Hypothalamus (tissue), 51 donors: ENCODE measurements at regions not wholly inside any gene's neighbourhood (a gene's known extent, or its start where the extent isn't known, plus 50 kb on each side); places are given as distances from the start of the nearest gene placed in this dataset.

Source experiments
- DNase-seq, 51 donors: peaks; one replicate each; lab custom pipeline; 2025; lab: John Stamatoyannopoulos, UW

- no peak for DNase-seq
These were observed 209.2 kb upstream of the ZC3H15 start for GRCh38 chr2:186276909-186277308.

- DNase-seq: no peak
These were observed 204.3 kb upstream of the ZC3H15 start for GRCh38 chr2:186281726-186282125.

- DNase-seq: no peak
These were observed 191.7 kb upstream of the ZC3H15 start for GRCh38 chr2:186294248-186294888.

GRCh38 chr2:186299610-186300009, 186.4 kb upstream of the ZC3H15 start:
- no peak for DNase-seq

- no peak for DNase-seq
These were observed 183.8 kb upstream of the ZC3H15 start for GRCh38 chr2:186302263-186302662.

- DNase-seq: no peak
These were observed 183.0 kb upstream of the ZC3H15 start for GRCh38 chr2:186303091-186303490.

- no peak for DNase-seq
These were observed 182.0 kb upstream of the ZC3H15 start for GRCh38 chr2:186304064-186304463.

GRCh38 chr2:186306754-186307153, 179.3 kb upstream of the ZC3H15 start:
- no peak for DNase-seq

GRCh38 chr2:186307871-186308270, 178.2 kb upstream of the ZC3H15 start:
- DNase-seq: no peak

GRCh38 chr2:186308347-186308746, 177.7 kb upstream of the ZC3H15 start:
- DNase-seq: no peak

GRCh38 chr2:186309901-186310300, 176.2 kb upstream of the ZC3H15 start:
- DNase-seq: no peak

- DNase-seq: no peak
These were observed 167.0 kb upstream of the ZC3H15 start for GRCh38 chr2:186319105-186319504.

GRCh38 chr2:186325827-186326535, 160.1 kb upstream of the ZC3H15 start:
- no peak for DNase-seq

- no peak for DNase-seq
These were observed 158.7 kb upstream of the ZC3H15 start for GRCh38 chr2:186327251-186327868.

GRCh38 chr2:186328838-186329237, 157.2 kb upstream of the ZC3H15 start:
- DNase-seq: no peak

- no peak for DNase-seq
These were observed 156.0 kb upstream of the ZC3H15 start for GRCh38 chr2:186330050-186330449.

GRCh38 chr2:186339716-186340115, 146.3 kb upstream of the ZC3H15 start:
- no peak for DNase-seq

- DNase-seq: no peak
These were observed 144.0 kb upstream of the ZC3H15 start for GRCh38 chr2:186342029-186342428.

GRCh38 chr2:186345745-186346144, 140.3 kb upstream of the ZC3H15 start:
- DNase-seq: no peak

GRCh38 chr2:186346216-186346615, 139.8 kb upstream of the ZC3H15 start:
- DNase-seq: no peak

GRCh38 chr2:186347472-186347871, 138.6 kb upstream of the ZC3H15 start:
- DNase-seq: no peak

- DNase-seq: no peak
These were observed 137.9 kb upstream of the ZC3H15 start for GRCh38 chr2:186348200-186348599.
